ENCODE measurements at regions not wholly inside any gene's neighbourhood (a gene's known extent, or its start where the extent isn't known, plus 50 kb on each side); places are given as distances from the start of the nearest gene placed in this dataset.

DNA sequence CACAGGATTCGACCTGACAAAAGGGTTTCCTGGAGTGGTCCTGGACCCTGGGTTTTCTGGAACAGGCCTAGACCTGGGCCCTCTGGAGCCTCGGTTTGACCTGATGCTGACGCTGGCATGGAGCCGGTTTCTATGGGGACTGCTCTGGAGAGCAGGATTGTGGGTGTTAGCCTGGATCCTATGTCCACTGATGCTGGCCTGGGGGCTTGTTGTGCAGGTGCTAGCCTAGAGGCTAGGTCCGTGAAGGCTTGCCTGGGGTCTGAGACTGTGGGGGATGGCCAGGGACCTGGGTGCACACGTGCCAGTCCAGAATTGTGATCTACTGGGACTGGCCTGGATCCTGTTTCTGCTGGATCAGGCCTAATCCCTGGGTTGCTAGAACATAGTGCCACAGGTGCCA lies 173.1 kb downstream of the TMEM47 start:
- intact Hi-C loops (cut with micrococcal nuclease) = no loop called here
- H2AFZ ChIP-seq (ENCODE audit: low read depth, low read length) = no peak overlapping the region
- H4K20me1 ChIP-seq (replicated peaks; ENCODE audit: control insufficient read depth, extremely low read depth, insufficient read depth, low read length) = no peaks in the 10 kb centered on the region
- BruUV-seq (replicated peaks) = no TSS peak
- H3K36me3 ChIP-seq (ENCODE audit: control insufficient read depth in 2 of 2, extremely low read depth in 1 of 2, insufficient read depth in 2 of 2, low read length in 2 of 2) = no peaks in the 10 kb centered on the region
- H3K4me2 ChIP-seq (ENCODE audit: insufficient read depth, low read length) = no peak overlapping the region
- DNase-seq (ENCODE audit: low read depth, low spot score) (no peak), FAIRE-seq (no peak)
- no peaks in the 10 kb centered on the region for H3K79me2 ChIP-seq (ENCODE audit: control insufficient read depth, insufficient read depth, low read length)
- no peak for TF ChIP-seq MYC (IDR thresholded peaks at IDR 0.05; ENCODE audit: low read depth, low read length)
- no peak for TF ChIP-seq POLR2A (IDR thresholded peaks at IDR 0.05; ENCODE audit: low read depth, low read length)
- TF ChIP-seq, protein P1, sequence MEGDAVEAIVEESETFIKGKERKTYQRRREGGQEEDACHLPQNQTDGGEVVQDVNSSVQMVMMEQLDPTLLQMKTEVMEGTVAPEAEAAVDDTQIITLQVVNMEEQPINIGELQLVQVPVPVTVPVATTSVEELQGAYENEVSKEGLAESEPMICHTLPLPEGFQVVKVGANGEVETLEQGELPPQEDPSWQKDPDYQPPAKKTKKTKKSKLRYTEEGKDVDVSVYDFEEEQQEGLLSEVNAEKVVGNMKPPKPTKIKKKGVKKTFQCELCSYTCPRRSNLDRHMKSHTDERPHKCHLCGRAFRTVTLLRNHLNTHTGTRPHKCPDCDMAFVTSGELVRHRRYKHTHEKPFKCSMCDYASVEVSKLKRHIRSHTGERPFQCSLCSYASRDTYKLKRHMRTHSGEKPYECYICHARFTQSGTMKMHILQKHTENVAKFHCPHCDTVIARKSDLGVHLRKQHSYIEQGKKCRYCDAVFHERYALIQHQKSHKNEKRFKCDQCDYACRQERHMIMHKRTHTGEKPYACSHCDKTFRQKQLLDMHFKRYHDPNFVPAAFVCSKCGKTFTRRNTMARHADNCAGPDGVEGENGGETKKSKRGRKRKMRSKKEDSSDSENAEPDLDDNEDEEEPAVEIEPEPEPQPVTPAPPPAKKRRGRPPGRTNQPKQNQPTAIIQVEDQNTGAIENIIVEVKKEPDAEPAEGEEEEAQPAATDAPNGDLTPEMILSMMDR (IDR thresholded peaks at IDR 0.05; ENCODE audit: extremely low read depth in 1 of 2, insufficient read depth in 1 of 2, low read depth in 1 of 2, low read length in 2 of 2) = no peak
- no peak for TF ChIP-seq GATA2 (IDR thresholded peaks at IDR 0.05; ENCODE audit: insufficient read depth, insufficient read length, low read depth, low read length)
- no peak for TF ChIP-seq EZH2 (IDR thresholded peaks at IDR 0.05; ENCODE audit: borderline replicate concordance, low read depth, low read length, severe bottlenecking)
- TF ChIP-seq, protein P2, sequence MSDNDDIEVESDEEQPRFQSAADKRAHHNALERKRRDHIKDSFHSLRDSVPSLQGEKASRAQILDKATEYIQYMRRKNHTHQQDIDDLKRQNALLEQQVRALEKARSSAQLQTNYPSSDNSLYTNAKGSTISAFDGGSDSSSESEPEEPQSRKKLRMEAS (IDR thresholded peaks at IDR 0.05; ENCODE audit: insufficient read depth, insufficient read length) = no peak
- no peak for TF ChIP-seq FOS (IDR thresholded peaks at IDR 0.05; ENCODE audit: borderline replicate concordance, insufficient read depth, low read length)
- no peak for TF ChIP-seq JUN (IDR thresholded peaks at IDR 0.05; ENCODE audit: borderline replicate concordance, insufficient read depth, insufficient read length, low read depth)
- no peak for TF ChIP-seq POLR2AphosphoS5 (IDR thresholded peaks at IDR 0.05; ENCODE audit: insufficient read depth, low read depth, low read length)
- H3K9me3 ChIP-seq (replicated peaks; ENCODE audit: control insufficient read depth, insufficient read depth, low read length) = no peaks in the 10 kb centered on the region
- no peak overlapping the region for H3K4me3 ChIP-seq (replicated peaks in 1 of 3; ENCODE audit: insufficient read depth in 1 of 3, low read depth in 1 of 3, low read length in 3 of 3)
- no peaks in the 10 kb centered on the region for H3K27me3 ChIP-seq (ENCODE audit: control insufficient read depth in 2 of 2, insufficient read depth in 2 of 2, low read length in 2 of 2)
- ChIA-PET POLR2A (no interaction called here), CTCF (no interaction called here)
- H3K9ac ChIP-seq (replicated peaks; ENCODE audit: extremely low read depth, insufficient read depth, low read length) = no peak overlapping the region
- peaks cover 15% of the 10 kb centered on the region for H3K4me1 ChIP-seq (ENCODE audit: control insufficient read depth, extremely low read depth, insufficient read depth, low read length)
- dilution Hi-C loops (cut with MboI; ENCODE audit: extremely low pct_ligation_motif_present, low sequenced_read_pairs) = no loop called here
- H3K27ac ChIP-seq (ENCODE audit: insufficient read depth, low read depth, low read length) = no peak overlapping the region
- no peaks in the 10 kb centered on the region for H3K9me1 ChIP-seq (replicated peaks; ENCODE audit: control insufficient read depth, extremely low read depth, insufficient read depth, low read length)

Data from endothelial cell of umbilical vein (primary cell).